ENCODE measurements at regions not wholly inside any gene's neighbourhood (a gene's known extent, or its start where the extent isn't known, plus 50 kb on each side); places are given as distances from the start of the nearest gene placed in this dataset.

GRCh38 chr4:165709516-165709915, 163.5 kb upstream of the TLL1 start:
- Histone ChIP-seq H3K4me1 (replicated peaks) (no peaks in the 10 kb centered on the region), H3K27me3 (replicated peaks) (no peaks in the 10 kb centered on the region), H3K27ac (no peak overlapping the region), H3K36me3 (no peaks in the 10 kb centered on the region), H3K9me3 (replicated peaks) (no peaks in the 10 kb centered on the region), H3K4me3 (no peak overlapping the region)
- DNase-seq (ENCODE audit: low read depth in 1 of 2, low spot score in 2 of 2) = no peak

- Histone ChIP-seq H3K27ac (no peak overlapping the region), H3K36me3 (no peaks in the 10 kb centered on the region), H3K4me3 (no peak overlapping the region), H3K9me3 (replicated peaks) (no peaks in the 10 kb centered on the region), H3K27me3 (replicated peaks) (no peaks in the 10 kb centered on the region), H3K4me1 (replicated peaks) (no peaks in the 10 kb centered on the region)
- no peak for DNase-seq (ENCODE audit: low read depth in 1 of 2, low spot score in 2 of 2)
Measured at GRCh38 chr4:165709973-165710526, 163.0 kb upstream of the TLL1 start.

- H3K27me3 ChIP-seq (replicated peaks) = no peaks in the 10 kb centered on the region
- H3K9me3 ChIP-seq (replicated peaks) = no peaks in the 10 kb centered on the region
- H3K36me3 ChIP-seq = no peaks in the 10 kb centered on the region
- no peaks in the 10 kb centered on the region for H3K4me1 ChIP-seq (replicated peaks)
- no peak overlapping the region for H3K4me3 ChIP-seq
- no peak for DNase-seq (ENCODE audit: low read depth in 1 of 2, low spot score in 2 of 2)
- H3K27ac ChIP-seq = no peak overlapping the region
Measured at GRCh38 chr4:165711436-165711835, 161.6 kb upstream of the TLL1 start.

- no peak for DNase-seq (ENCODE audit: low read depth in 1 of 2, low spot score in 2 of 2)
- Histone ChIP-seq H3K4me1 (replicated peaks) (no peaks in the 10 kb centered on the region), H3K9me3 (replicated peaks) (no peaks in the 10 kb centered on the region), H3K36me3 (no peaks in the 10 kb centered on the region), H3K4me3 (no peak overlapping the region), H3K27ac (no peak overlapping the region), H3K27me3 (replicated peaks) (no peaks in the 10 kb centered on the region)
Measured at GRCh38 chr4:165711912-165712311, 161.1 kb upstream of the TLL1 start.

GRCh38 chr4:165714650-165715049, 158.4 kb upstream of the TLL1 start:
- Histone ChIP-seq H3K4me1 (replicated peaks) (no peaks in the 10 kb centered on the region), H3K27me3 (replicated peaks) (no peaks in the 10 kb centered on the region), H3K4me3 (no peak overlapping the region), H3K36me3 (no peaks in the 10 kb centered on the region), H3K9me3 (replicated peaks) (no peaks in the 10 kb centered on the region), H3K27ac (no peak overlapping the region)
- DNase-seq (ENCODE audit: low read depth in 1 of 2, low spot score in 2 of 2) = no peak

- Histone ChIP-seq H3K27me3 (replicated peaks) (no peaks in the 10 kb centered on the region), H3K4me3 (no peak overlapping the region), H3K27ac (no peak overlapping the region), H3K9me3 (replicated peaks) (no peaks in the 10 kb centered on the region), H3K4me1 (replicated peaks) (no peaks in the 10 kb centered on the region), H3K36me3 (no peaks in the 10 kb centered on the region)
- no peak for DNase-seq (ENCODE audit: low read depth in 1 of 2, low spot score in 2 of 2)
Measured at GRCh38 chr4:165715211-165715610, 157.8 kb upstream of the TLL1 start.

- Histone ChIP-seq H3K27ac (no peak overlapping the region), H3K36me3 (no peaks in the 10 kb centered on the region), H3K4me3 (no peak overlapping the region), H3K9me3 (replicated peaks) (no peaks in the 10 kb centered on the region), H3K4me1 (replicated peaks) (no peaks in the 10 kb centered on the region), H3K27me3 (replicated peaks) (no peaks in the 10 kb centered on the region)
- no peak for DNase-seq (ENCODE audit: low read depth in 1 of 2, low spot score in 2 of 2)
Measured at GRCh38 chr4:165715989-165716388, 157.0 kb upstream of the TLL1 start.

GRCh38 chr4:165716472-165716871, 156.6 kb upstream of the TLL1 start:
- Histone ChIP-seq H3K4me1 (replicated peaks) (no peaks in the 10 kb centered on the region), H3K27ac (no peak overlapping the region), H3K36me3 (no peaks in the 10 kb centered on the region), H3K9me3 (replicated peaks) (no peaks in the 10 kb centered on the region), H3K27me3 (replicated peaks) (no peaks in the 10 kb centered on the region), H3K4me3 (no peak overlapping the region)
- no peak for DNase-seq (ENCODE audit: low read depth in 1 of 2, low spot score in 2 of 2)

GRCh38 chr4:165718660-165719059, 154.4 kb upstream of the TLL1 start:
- H3K4me1 ChIP-seq (replicated peaks) = no peaks in the 10 kb centered on the region
- H3K27ac ChIP-seq = no peak overlapping the region
- H3K27me3 ChIP-seq (replicated peaks) = no peaks in the 10 kb centered on the region
- no peak for DNase-seq (ENCODE audit: low read depth in 1 of 2, low spot score in 2 of 2)
- H3K36me3 ChIP-seq = no peaks in the 10 kb centered on the region
- H3K4me3 ChIP-seq = no peak overlapping the region
- no peaks in the 10 kb centered on the region for H3K9me3 ChIP-seq (replicated peaks)

- no peak for DNase-seq (ENCODE audit: low read depth in 1 of 2, low spot score in 2 of 2)
- no peaks in the 10 kb centered on the region for H3K27me3 ChIP-seq (replicated peaks)
Measured at GRCh38 chr4:165720411-165721082, 152.5 kb upstream of the TLL1 start.

GRCh38 chr4:165721815-165722214, 151.2 kb upstream of the TLL1 start:
- DNase-seq (ENCODE audit: low read depth in 1 of 2, low spot score in 2 of 2) = no peak
- Histone ChIP-seq H3K4me3 (no peak overlapping the region), H3K27ac (no peak overlapping the region)

More at GRCh38 chr4:165720411-165721082, 152.5 kb upstream of the TLL1 start:
- H3K36me3 ChIP-seq = no peaks in the 10 kb centered on the region
- H3K9me3 ChIP-seq (replicated peaks) = no peaks in the 10 kb centered on the region
- H3K4me3 ChIP-seq = no peak overlapping the region
- no peaks in the 10 kb centered on the region for H3K4me1 ChIP-seq (replicated peaks)
- H3K27ac ChIP-seq = no peak overlapping the region

GRCh38 chr4:165723051-165723795, 149.8 kb upstream of the TLL1 start:
- no peaks in the 10 kb centered on the region for H3K4me1 ChIP-seq (replicated peaks)
- no peak for DNase-seq (ENCODE audit: low read depth in 1 of 2, low spot score in 2 of 2)

More at GRCh38 chr4:165721815-165722214, 151.2 kb upstream of the TLL1 start:
- H3K9me3 ChIP-seq (replicated peaks) = no peaks in the 10 kb centered on the region
- H3K4me1 ChIP-seq (replicated peaks) = no peaks in the 10 kb centered on the region
- H3K36me3 ChIP-seq = no peaks in the 10 kb centered on the region
- H3K27me3 ChIP-seq (replicated peaks) = no peaks in the 10 kb centered on the region

GRCh38 chr4:165724786-165725185, 148.3 kb upstream of the TLL1 start:
- Histone ChIP-seq H3K27me3 (replicated peaks) (no peaks in the 10 kb centered on the region), H3K27ac (no peak overlapping the region), H3K36me3 (no peaks in the 10 kb centered on the region), H3K4me3 (no peak overlapping the region), H3K4me1 (replicated peaks) (no peaks in the 10 kb centered on the region), H3K9me3 (replicated peaks) (no peaks in the 10 kb centered on the region)
- no peak for DNase-seq (ENCODE audit: low read depth in 1 of 2, low spot score in 2 of 2)

More at GRCh38 chr4:165723051-165723795, 149.8 kb upstream of the TLL1 start:
- Histone ChIP-seq H3K9me3 (replicated peaks) (no peaks in the 10 kb centered on the region), H3K27ac (no peak overlapping the region), H3K27me3 (replicated peaks) (no peaks in the 10 kb centered on the region), H3K36me3 (no peaks in the 10 kb centered on the region), H3K4me3 (no peak overlapping the region)

GRCh38 chr4:165725352-165725751, 147.7 kb upstream of the TLL1 start:
- DNase-seq (ENCODE audit: low read depth in 1 of 2, low spot score in 2 of 2) = no peak
- Histone ChIP-seq H3K36me3 (no peaks in the 10 kb centered on the region), H3K4me1 (replicated peaks) (no peaks in the 10 kb centered on the region), H3K27ac (no peak overlapping the region), H3K27me3 (replicated peaks) (no peaks in the 10 kb centered on the region), H3K4me3 (no peak overlapping the region), H3K9me3 (replicated peaks) (no peaks in the 10 kb centered on the region)
